ENCODE measurements at regions not wholly inside any gene's neighbourhood (a gene's known extent, or its start where the extent isn't known, plus 50 kb on each side); places are given as distances from the start of the nearest gene placed in this dataset.

- H3K9ac ChIP-seq (ENCODE audit: low read length) = no peak overlapping the region
- H3K9me3 ChIP-seq (ENCODE audit: control insufficient read depth, low read length) = no peaks in the 10 kb centered on the region
- H3K4me3 ChIP-seq (ENCODE audit: low read length) = no peak overlapping the region
- no peaks in the 10 kb centered on the region for H3K27me3 ChIP-seq (replicated peaks; ENCODE audit: control insufficient read depth, insufficient read depth, low read length)
- no peaks in the 10 kb centered on the region for H3K4me1 ChIP-seq (ENCODE audit: control insufficient read depth, insufficient read depth, low read length)
- no peaks in the 10 kb centered on the region for H3K36me3 ChIP-seq (ENCODE audit: control insufficient read depth, insufficient read depth, low read length, severe bottlenecking)
- peak; percentile 72 for DNase-seq (ENCODE audit: low read depth)
Observed at GRCh38 chr5:93017849-93018248, 563.2 kb downstream of the NR2F1-AS1 start.

GRCh38 chr5:93017376-93017775 is 563.6 kb downstream of the NR2F1-AS1 start:
- H3K4me3 ChIP-seq (ENCODE audit: low read length) = no peak overlapping the region
- no peak for DNase-seq (ENCODE audit: low read depth)
- no peaks in the 10 kb centered on the region for H3K9me3 ChIP-seq (ENCODE audit: control insufficient read depth, low read length)
- H3K4me1 ChIP-seq (ENCODE audit: control insufficient read depth, insufficient read depth, low read length) = no peaks in the 10 kb centered on the region
- H3K36me3 ChIP-seq (ENCODE audit: control insufficient read depth, insufficient read depth, low read length, severe bottlenecking) = no peaks in the 10 kb centered on the region
- H3K27me3 ChIP-seq (replicated peaks; ENCODE audit: control insufficient read depth, insufficient read depth, low read length) = no peaks in the 10 kb centered on the region
- H3K9ac ChIP-seq (ENCODE audit: low read length) = no peak overlapping the region

DNA sequence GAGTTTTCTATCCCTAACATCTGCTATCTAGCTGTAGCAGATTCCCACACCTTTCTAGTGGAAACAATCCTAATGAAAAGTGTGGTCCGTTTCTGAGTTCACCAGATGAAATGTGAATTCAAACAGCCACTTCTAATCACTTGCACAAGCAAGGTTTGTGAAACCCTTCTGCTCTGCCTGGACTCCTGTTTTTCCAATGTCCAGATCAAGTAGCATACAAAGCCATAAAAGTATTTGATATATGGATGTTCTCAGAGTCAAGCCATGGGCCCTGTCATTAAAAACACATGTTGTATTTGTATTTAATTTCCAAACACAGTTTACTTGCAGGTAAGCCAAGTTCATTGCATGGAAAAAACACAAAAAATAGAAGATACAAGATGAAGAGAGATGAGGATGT is 570.4 kb downstream of the NR2F1-AS1 start:
- Histone ChIP-seq H3K9me3 (ENCODE audit: control insufficient read depth, low read length) (no peaks in the 10 kb centered on the region), H3K36me3 (ENCODE audit: control insufficient read depth, insufficient read depth, low read length, severe bottlenecking) (no peaks in the 10 kb centered on the region), H3K9ac (ENCODE audit: low read length) (no peak overlapping the region), H3K4me1 (ENCODE audit: control insufficient read depth, insufficient read depth, low read length) (no peaks in the 10 kb centered on the region), H3K4me3 (ENCODE audit: low read length) (no peak overlapping the region), H3K27me3 (replicated peaks; ENCODE audit: control insufficient read depth, insufficient read depth, low read length) (no peaks in the 10 kb centered on the region)
- DNase-seq (ENCODE audit: low read depth) = no peak

DNA sequence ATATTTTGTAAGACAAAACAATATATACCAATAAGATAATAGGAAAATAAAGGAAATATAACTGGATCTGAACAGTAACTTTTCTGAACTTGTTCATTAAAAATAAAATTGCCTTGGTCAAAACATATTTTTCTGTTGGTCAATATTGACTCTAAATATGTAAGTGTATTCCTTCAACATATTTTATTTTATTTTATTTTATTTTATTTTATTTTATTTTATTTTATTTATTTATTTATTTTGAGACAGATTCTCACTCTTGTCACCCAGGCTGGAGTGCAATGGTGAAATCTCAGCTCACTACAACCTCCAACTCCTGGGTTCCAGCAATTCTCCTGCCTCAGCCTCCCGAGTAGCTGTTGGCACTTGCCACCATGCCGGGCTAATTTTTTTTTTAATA is 571.0 kb downstream of the NR2F1-AS1 start:
- Histone ChIP-seq H3K36me3 (ENCODE audit: control insufficient read depth, insufficient read depth, low read length, severe bottlenecking) (no peaks in the 10 kb centered on the region), H3K9ac (ENCODE audit: low read length) (no peak overlapping the region), H3K4me1 (ENCODE audit: control insufficient read depth, insufficient read depth, low read length) (no peaks in the 10 kb centered on the region), H3K4me3 (ENCODE audit: low read length) (no peak overlapping the region), H3K27me3 (replicated peaks; ENCODE audit: control insufficient read depth, insufficient read depth, low read length) (no peaks in the 10 kb centered on the region), H3K9me3 (ENCODE audit: control insufficient read depth, low read length) (no peaks in the 10 kb centered on the region)
- DNase-seq (ENCODE audit: low read depth) = no peak

- no peak for DNase-seq (ENCODE audit: low read depth)
- Histone ChIP-seq H3K4me1 (ENCODE audit: control insufficient read depth, insufficient read depth, low read length) (no peaks in the 10 kb centered on the region), H3K9me3 (ENCODE audit: control insufficient read depth, low read length) (no peaks in the 10 kb centered on the region), H3K4me3 (ENCODE audit: low read length) (no peak overlapping the region), H3K27me3 (replicated peaks; ENCODE audit: control insufficient read depth, insufficient read depth, low read length) (no peaks in the 10 kb centered on the region), H3K9ac (ENCODE audit: low read length) (no peak overlapping the region), H3K36me3 (ENCODE audit: control insufficient read depth, insufficient read depth, low read length, severe bottlenecking) (no peaks in the 10 kb centered on the region)
Observed at GRCh38 chr5:93008502-93009207, 572.4 kb downstream of the NR2F1-AS1 start.

GRCh38 chr5:93006915-93007314 is 574.1 kb downstream of the NR2F1-AS1 start:
- no peak for DNase-seq (ENCODE audit: low read depth)
- Histone ChIP-seq H3K4me3 (ENCODE audit: low read length) (no peak overlapping the region), H3K9ac (ENCODE audit: low read length) (no peak overlapping the region), H3K36me3 (ENCODE audit: control insufficient read depth, insufficient read depth, low read length, severe bottlenecking) (no peaks in the 10 kb centered on the region), H3K27me3 (replicated peaks; ENCODE audit: control insufficient read depth, insufficient read depth, low read length) (no peaks in the 10 kb centered on the region), H3K9me3 (ENCODE audit: control insufficient read depth, low read length) (no peaks in the 10 kb centered on the region), H3K4me1 (ENCODE audit: control insufficient read depth, insufficient read depth, low read length) (no peaks in the 10 kb centered on the region)

DNA sequence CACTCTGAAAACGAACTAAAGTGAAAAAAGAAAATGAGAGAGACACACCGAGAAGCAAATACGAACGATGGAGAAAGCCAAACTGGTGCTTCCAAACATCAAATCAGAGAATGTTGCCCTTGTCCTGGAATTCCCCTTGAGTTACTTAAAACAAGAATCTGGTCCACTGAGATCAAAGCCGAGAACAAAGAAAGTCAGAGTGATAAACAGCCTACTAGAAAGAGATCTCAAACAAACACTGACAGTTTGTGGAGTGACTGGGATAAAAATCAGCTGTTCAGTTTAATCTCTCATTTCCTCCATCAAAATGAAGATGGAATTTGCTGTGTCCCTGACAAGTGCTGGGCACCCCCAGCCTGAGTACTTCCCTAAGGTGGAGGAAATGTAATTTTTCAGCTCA is 582.6 kb downstream of the NR2F1-AS1 start:
- Histone ChIP-seq H3K9me3 (ENCODE audit: control insufficient read depth, low read length) (peaks cover 13% of the 10 kb centered on the region), H3K9ac (ENCODE audit: low read length) (no peak overlapping the region), H3K27me3 (replicated peaks; ENCODE audit: control insufficient read depth, insufficient read depth, low read length) (no peaks in the 10 kb centered on the region), H3K4me1 (ENCODE audit: control insufficient read depth, insufficient read depth, low read length) (peaks cover 4% of the 10 kb centered on the region), H3K4me3 (ENCODE audit: low read length) (peak overlapping the region; percentile 46), H3K36me3 (ENCODE audit: control insufficient read depth, insufficient read depth, low read length, severe bottlenecking) (no peaks in the 10 kb centered on the region)
- DNase-seq (ENCODE audit: low read depth) = no peak

GRCh38 chr5:92994392-92994791 is 586.6 kb downstream of the NR2F1-AS1 start:
- Histone ChIP-seq H3K36me3 (ENCODE audit: control insufficient read depth, insufficient read depth, low read length, severe bottlenecking) (no peaks in the 10 kb centered on the region), H3K4me3 (ENCODE audit: low read length) (no peak overlapping the region), H3K9me3 (ENCODE audit: control insufficient read depth, low read length) (peaks cover 13% of the 10 kb centered on the region), H3K27me3 (replicated peaks; ENCODE audit: control insufficient read depth, insufficient read depth, low read length) (no peaks in the 10 kb centered on the region), H3K9ac (ENCODE audit: low read length) (no peak overlapping the region), H3K4me1 (ENCODE audit: control insufficient read depth, insufficient read depth, low read length) (peaks cover 4% of the 10 kb centered on the region)
- DNase-seq (ENCODE audit: low read depth) = no peak

GRCh38 chr5:92992073-92992472 is 588.9 kb downstream of the NR2F1-AS1 start:
- Histone ChIP-seq H3K4me1 (ENCODE audit: control insufficient read depth, insufficient read depth, low read length) (no peaks in the 10 kb centered on the region), H3K27me3 (replicated peaks; ENCODE audit: control insufficient read depth, insufficient read depth, low read length) (no peaks in the 10 kb centered on the region), H3K9ac (ENCODE audit: low read length) (no peak overlapping the region), H3K36me3 (ENCODE audit: control insufficient read depth, insufficient read depth, low read length, severe bottlenecking) (no peaks in the 10 kb centered on the region), H3K4me3 (ENCODE audit: low read length) (no peak overlapping the region), H3K9me3 (ENCODE audit: control insufficient read depth, low read length) (peaks cover 13% of the 10 kb centered on the region)
- DNase-seq (ENCODE audit: low read depth) = no peak

GRCh38 chr5:92991581-92992067 is 589.4 kb downstream of the NR2F1-AS1 start:
- no peak for DNase-seq (ENCODE audit: low read depth)
- Histone ChIP-seq H3K4me1 (ENCODE audit: control insufficient read depth, insufficient read depth, low read length) (no peaks in the 10 kb centered on the region), H3K27me3 (replicated peaks; ENCODE audit: control insufficient read depth, insufficient read depth, low read length) (no peaks in the 10 kb centered on the region), H3K9ac (ENCODE audit: low read length) (no peak overlapping the region), H3K4me3 (ENCODE audit: low read length) (no peak overlapping the region), H3K36me3 (ENCODE audit: control insufficient read depth, insufficient read depth, low read length, severe bottlenecking) (no peaks in the 10 kb centered on the region), H3K9me3 (ENCODE audit: control insufficient read depth, low read length) (peaks cover 13% of the 10 kb centered on the region)

DNA sequence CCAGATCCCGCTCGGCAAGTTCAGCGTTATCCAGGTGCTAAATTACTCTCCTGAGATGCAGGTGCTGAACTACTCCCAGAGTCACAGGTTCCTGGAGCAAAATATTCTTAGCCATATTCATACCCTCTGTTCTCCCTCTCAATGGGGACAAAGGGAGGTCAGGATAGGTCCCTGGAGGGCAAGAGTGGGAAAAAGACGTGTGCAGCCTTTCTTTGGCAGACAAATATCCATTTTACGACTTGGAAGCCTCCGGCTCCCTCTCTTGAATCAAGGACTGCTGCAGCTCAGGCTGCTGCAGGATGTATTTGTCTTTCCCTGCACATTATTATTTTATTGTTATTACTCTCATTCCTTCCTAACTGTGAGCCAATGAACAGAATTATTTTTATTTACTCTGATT is 590.2 kb downstream of the NR2F1-AS1 start:
- Histone ChIP-seq H3K4me3 (ENCODE audit: low read length) (no peak overlapping the region), H3K4me1 (ENCODE audit: control insufficient read depth, insufficient read depth, low read length) (no peaks in the 10 kb centered on the region), H3K9ac (ENCODE audit: low read length) (no peak overlapping the region), H3K27me3 (replicated peaks; ENCODE audit: control insufficient read depth, insufficient read depth, low read length) (no peaks in the 10 kb centered on the region), H3K36me3 (ENCODE audit: control insufficient read depth, insufficient read depth, low read length, severe bottlenecking) (no peaks in the 10 kb centered on the region), H3K9me3 (ENCODE audit: control insufficient read depth, low read length) (peaks cover 13% of the 10 kb centered on the region)
- no peak for DNase-seq (ENCODE audit: low read depth)

GRCh38 chr5:92981001-92981400 is 600.0 kb downstream of the NR2F1-AS1 start:
- H3K4me1 ChIP-seq (ENCODE audit: control insufficient read depth, insufficient read depth, low read length) = no peaks in the 10 kb centered on the region
- H3K4me3 ChIP-seq (ENCODE audit: low read length) = no peak overlapping the region
- H3K9ac ChIP-seq (ENCODE audit: low read length) = no peak overlapping the region
- DNase-seq (ENCODE audit: low read depth) = no peak
- no peaks in the 10 kb centered on the region for H3K9me3 ChIP-seq (ENCODE audit: control insufficient read depth, low read length)
- no peaks in the 10 kb centered on the region for H3K36me3 ChIP-seq (ENCODE audit: control insufficient read depth, insufficient read depth, low read length, severe bottlenecking)
- no peaks in the 10 kb centered on the region for H3K27me3 ChIP-seq (replicated peaks; ENCODE audit: control insufficient read depth, insufficient read depth, low read length)

All from adipocyte (in vitro differentiated cells).